Smooth muscle cell of the brain vasculature (primary cell): ENCODE measurements at regions not wholly inside any gene's neighbourhood (a gene's known extent, or its start where the extent isn't known, plus 50 kb on each side); places are given as distances from the start of the nearest gene placed in this dataset.

Experiments
- DNase-seq: peaks from one replicate; pipeline ENCODE4 v3.0.0-alpha.2; 2012; ENCODE audit warnings: low read depth, low spot score

GRCh38 chr20:52578559-52578958 is 387.0 kb upstream of the ZFP64 start:
- no peak for DNase-seq

- DNase-seq: no peak
Measured at GRCh38 chr20:52577696-52578095, 386.1 kb upstream of the ZFP64 start.

GRCh38 chr20:52572687-52573086 is 381.1 kb upstream of the ZFP64 start:
- no peak for DNase-seq

- no peak for DNase-seq
Measured at GRCh38 chr20:52569201-52569600, 377.6 kb upstream of the ZFP64 start.

GRCh38 chr20:52565614-52566013 is 374.0 kb upstream of the ZFP64 start:
- DNase-seq: no peak

- no peak for DNase-seq
Measured at GRCh38 chr20:52564594-52564993, 373.0 kb upstream of the ZFP64 start.

- no peak for DNase-seq
Measured at GRCh38 chr20:52552181-52552872, 360.7 kb upstream of the ZFP64 start.

GRCh38 chr20:52542131-52542530 is 350.6 kb upstream of the ZFP64 start:
- no peak for DNase-seq

- no peak for DNase-seq
Measured at GRCh38 chr20:52540509-52540908, 348.9 kb upstream of the ZFP64 start.

GRCh38 chr20:52539891-52540290 is 348.3 kb upstream of the ZFP64 start:
- no peak for DNase-seq

- DNase-seq: no peak
Measured at GRCh38 chr20:52536841-52537400, 345.3 kb upstream of the ZFP64 start.

GRCh38 chr20:52536040-52536439 is 344.5 kb upstream of the ZFP64 start:
- no peak for DNase-seq

GRCh38 chr20:52534616-52535015 is 343.0 kb upstream of the ZFP64 start:
- DNase-seq: no peak

GRCh38 chr20:52533401-52533800 is 341.8 kb upstream of the ZFP64 start:
- DNase-seq: no peak

- no peak for DNase-seq
Measured at GRCh38 chr20:52532674-52533073, 341.1 kb upstream of the ZFP64 start.

GRCh38 chr20:52530571-52530970 is 339.0 kb upstream of the ZFP64 start:
- no peak for DNase-seq

- DNase-seq: no peak
Measured at GRCh38 chr20:52529826-52530225, 338.2 kb upstream of the ZFP64 start.

- no peak for DNase-seq
Measured at GRCh38 chr20:52524861-52525260, 333.3 kb upstream of the ZFP64 start.

GRCh38 chr20:52518735-52519134 is 327.2 kb upstream of the ZFP64 start:
- DNase-seq: no peak

- no peak for DNase-seq
Measured at GRCh38 chr20:52515877-52516276, 324.3 kb upstream of the ZFP64 start.

- DNase-seq: no peak
Measured at GRCh38 chr20:52500157-52500556, 308.6 kb upstream of the ZFP64 start.

- DNase-seq: no peak
Measured at GRCh38 chr20:52497731-52498130, 306.2 kb upstream of the ZFP64 start.

- no peak for DNase-seq
Measured at GRCh38 chr20:52496191-52496590, 304.6 kb upstream of the ZFP64 start.

GRCh38 chr20:52494244-52494643 is 302.7 kb upstream of the ZFP64 start:
- no peak for DNase-seq
